Naive B cell (primary cell): ENCODE measurements at regions not wholly inside any gene's neighbourhood (a gene's known extent, or its start where the extent isn't known, plus 50 kb on each side); places are given as distances from the start of the nearest gene placed in this dataset.

ENCODE experiments used
- ATAC-seq, 2 donors: fragments of 150-1000 bp; cut with Tn5 transposase; 2 replicates each; pipeline ENCODE4 v1.10.0; 2021; ENCODE audit warnings: low read depth in 2 of 2, mild to moderate bottlenecking in 2 of 2, moderate library complexity in 2 of 2
- DNase-seq: peaks from one replicate; pipeline ENCODE4 v3.0.0; 2022
- H3K27ac Mint-ChIP-seq, 6 donors: one replicate each; pipeline ENCODE4 v1.8.0; 2020 to 2022; ENCODE audit warnings: mild to moderate bottlenecking in 6 of 6, mixed read lengths in 6 of 6, moderate library complexity in 5 of 6, inconsistent platforms in 2 of 6
- H3K27me3 Mint-ChIP-seq, 3 donors: one replicate each; pipeline ENCODE4 v1.8.0; 2021 to 2022; ENCODE audit warnings: mixed read lengths in 3 of 3, mild to moderate bottlenecking in 1 of 3
- H3K36me3 Mint-ChIP-seq, 2 donors: one replicate each; pipeline ENCODE4 v1.8.0; 2020 to 2022; ENCODE audit warnings: mixed read lengths in 2 of 2, inconsistent platforms in 1 of 2, mild to moderate bottlenecking in 1 of 2
- H3K4me1 Mint-ChIP-seq, 3 donors: one replicate each; pipeline ENCODE4 v1.8.0; 2020 to 2022; ENCODE audit warnings: mixed read lengths in 3 of 3, inconsistent platforms in 1 of 3, mild to moderate bottlenecking in 1 of 3, moderate library complexity in 1 of 3
- H3K4me3 Mint-ChIP-seq, 8 donors: one replicate each; pipeline ENCODE4 v1.8.0; 2020 to 2022; ENCODE audit warnings: mild to moderate bottlenecking in 8 of 8, mixed read lengths in 8 of 8, moderate library complexity in 8 of 8, inconsistent platforms in 2 of 8
- H3K9me3 Mint-ChIP-seq, 7 donors: one replicate each; pipeline ENCODE4 v1.8.0; 2020 to 2022; ENCODE audit warnings: mixed read lengths in 7 of 7, mild to moderate bottlenecking in 5 of 7, inconsistent platforms in 2 of 7, moderate library complexity in 1 of 7

- peaks cover 0 to 11% (median 2%) of the 10 kb centered on the region in 7 donors for H3K9me3 Mint-ChIP-seq
- H3K36me3 Mint-ChIP-seq = no peaks in the 10 kb centered on the region
- no peaks in the 10 kb centered on the region for H3K4me1 Mint-ChIP-seq
- DNase-seq (no peak), ATAC-seq (no peak)
- H3K27ac Mint-ChIP-seq = no peak overlapping the region
- H3K4me3 Mint-ChIP-seq = no peak overlapping the region
- H3K27me3 Mint-ChIP-seq = peaks cover 0 to 3% (median 0%) of the 10 kb centered on the region in 3 donors
Observed at GRCh38 chr15:91566141-91566540, 287.4 kb upstream of the SLCO3A1 start.

- Mint-ChIP-seq H3K4me1 (no peaks in the 10 kb centered on the region), H3K27me3 (peaks cover 0 to 6% (median 0%) of the 10 kb centered on the region in 3 donors), H3K27ac (no peak overlapping the region), H3K36me3 (no peaks in the 10 kb centered on the region), H3K9me3 (peaks cover 0 to 16% (median 3%) of the 10 kb centered on the region in 7 donors), H3K4me3 (no peak overlapping the region)
- no peak for DNase-seq
- ATAC-seq = no peak
Observed at GRCh38 chr15:91568036-91568435, 285.5 kb upstream of the SLCO3A1 start.

- H3K27ac Mint-ChIP-seq = no peak overlapping the region
- ATAC-seq (no peak), DNase-seq (no peak)
- H3K4me3 Mint-ChIP-seq = no peak overlapping the region
- H3K4me1 Mint-ChIP-seq = no peaks in the 10 kb centered on the region
- H3K27me3 Mint-ChIP-seq = peaks cover 0 to 6% (median 0%) of the 10 kb centered on the region in 3 donors
- H3K9me3 Mint-ChIP-seq = peaks cover 0 to 16% (median 3%) of the 10 kb centered on the region in 7 donors
- no peaks in the 10 kb centered on the region for H3K36me3 Mint-ChIP-seq
Observed at GRCh38 chr15:91572110-91572509, 281.4 kb upstream of the SLCO3A1 start.

- Mint-ChIP-seq H3K36me3 (no peaks in the 10 kb centered on the region), H3K4me1 (no peaks in the 10 kb centered on the region), H3K27me3 (peaks cover 0 to 3% (median 0%) of the 10 kb centered on the region in 3 donors), H3K9me3 (peaks cover 0 to 5% (median 3%) of the 10 kb centered on the region in 7 donors), H3K27ac (no peak overlapping the region), H3K4me3 (no peak overlapping the region)
- no peak for DNase-seq
- no peak for ATAC-seq
Observed at GRCh38 chr15:91576096-91576495, 277.4 kb upstream of the SLCO3A1 start.

GRCh38 chr15:91578511-91578910, 275.0 kb upstream of the SLCO3A1 start:
- no peak for DNase-seq
- H3K27ac Mint-ChIP-seq = no peak overlapping the region
- H3K4me3 Mint-ChIP-seq = no peak overlapping the region
- peaks cover 0 to 5% (median under 1%) of the 10 kb centered on the region in 7 donors for H3K9me3 Mint-ChIP-seq
- no peaks in the 10 kb centered on the region for H3K4me1 Mint-ChIP-seq
- peaks cover 0 to 6% (median 0%) of the 10 kb centered on the region in 3 donors for H3K27me3 Mint-ChIP-seq
- ATAC-seq = no peak
- no peaks in the 10 kb centered on the region for H3K36me3 Mint-ChIP-seq

GRCh38 chr15:91584895-91585294, 268.6 kb upstream of the SLCO3A1 start:
- ATAC-seq = no peak
- Mint-ChIP-seq H3K9me3 (peaks cover 0 to 6% (median 2%) of the 10 kb centered on the region in 7 donors), H3K4me3 (no peak overlapping the region), H3K4me1 (no peaks in the 10 kb centered on the region), H3K27me3 (peaks cover 0 to 8% (median 6%) of the 10 kb centered on the region in 3 donors), H3K36me3 (no peaks in the 10 kb centered on the region), H3K27ac (no peak overlapping the region)
- DNase-seq = no peak

- H3K36me3 Mint-ChIP-seq = no peaks in the 10 kb centered on the region
- DNase-seq (no peak), ATAC-seq (no peak)
- H3K27ac Mint-ChIP-seq = no peak overlapping the region
- H3K9me3 Mint-ChIP-seq = peaks cover 0 to 10% (median 2%) of the 10 kb centered on the region in 7 donors
- no peak overlapping the region for H3K4me3 Mint-ChIP-seq
- H3K27me3 Mint-ChIP-seq = peaks cover 0 to 8% (median 6%) of the 10 kb centered on the region in 3 donors
- no peaks in the 10 kb centered on the region for H3K4me1 Mint-ChIP-seq
Observed at GRCh38 chr15:91586560-91586959, 266.9 kb upstream of the SLCO3A1 start.

GRCh38 chr15:91589360-91589759, 264.1 kb upstream of the SLCO3A1 start:
- DNase-seq (no peak), ATAC-seq (no peak)
- Mint-ChIP-seq H3K4me3 (no peak overlapping the region), H3K27ac (no peak overlapping the region), H3K4me1 (no peaks in the 10 kb centered on the region), H3K36me3 (no peaks in the 10 kb centered on the region), H3K9me3 (peaks cover 0 to 10% (median 2%) of the 10 kb centered on the region in 7 donors), H3K27me3 (peaks cover 0 to 7% (median 0%) of the 10 kb centered on the region in 3 donors)

- Mint-ChIP-seq H3K27ac (no peak overlapping the region), H3K4me3 (no peak overlapping the region), H3K36me3 (no peaks in the 10 kb centered on the region), H3K27me3 (peaks cover under 1 to 10% (median 8%) of the 10 kb centered on the region in 3 donors), H3K4me1 (no peaks in the 10 kb centered on the region), H3K9me3 (peaks cover 0 to 8% (median 0%) of the 10 kb centered on the region in 7 donors)
- DNase-seq = no peak
- ATAC-seq = no peak
Observed at GRCh38 chr15:91592567-91592966, 260.9 kb upstream of the SLCO3A1 start.

- DNase-seq (no peak), ATAC-seq (no peak)
- Mint-ChIP-seq H3K27me3 (peaks cover 5 to 15% (median 10%) of the 10 kb centered on the region in 3 donors), H3K9me3 (peaks cover 0 to 8% (median 0%) of the 10 kb centered on the region in 7 donors), H3K36me3 (no peaks in the 10 kb centered on the region), H3K4me1 (no peaks in the 10 kb centered on the region), H3K27ac (no peak overlapping the region), H3K4me3 (no peak overlapping the region)
Observed at GRCh38 chr15:91593067-91593466, 260.4 kb upstream of the SLCO3A1 start.

- peaks cover 8 to 18% (median 13%) of the 10 kb centered on the region in 3 donors for H3K27me3 Mint-ChIP-seq
- no peak overlapping the region for H3K27ac Mint-ChIP-seq
- no peak for DNase-seq
- H3K4me1 Mint-ChIP-seq = no peaks in the 10 kb centered on the region
- ATAC-seq = no peak
- no peaks in the 10 kb centered on the region for H3K36me3 Mint-ChIP-seq
- H3K4me3 Mint-ChIP-seq = no peak overlapping the region
- peaks cover 0 to 8% (median 0%) of the 10 kb centered on the region in 7 donors for H3K9me3 Mint-ChIP-seq
Observed at GRCh38 chr15:91593653-91594052, 259.9 kb upstream of the SLCO3A1 start.

- H3K9me3 Mint-ChIP-seq = peaks cover 0 to 2% (median 0%) of the 10 kb centered on the region in 7 donors
- ATAC-seq = no peak
- no peak overlapping the region for H3K4me3 Mint-ChIP-seq
- peaks cover 8 to 18% (median 13%) of the 10 kb centered on the region in 3 donors for H3K27me3 Mint-ChIP-seq
- H3K36me3 Mint-ChIP-seq = no peaks in the 10 kb centered on the region
- no peaks in the 10 kb centered on the region for H3K4me1 Mint-ChIP-seq
- no peak overlapping the region for H3K27ac Mint-ChIP-seq
- DNase-seq = no peak
Observed at GRCh38 chr15:91599261-91599660, 254.2 kb upstream of the SLCO3A1 start.

GRCh38 chr15:91603384-91604080, 250.0 kb upstream of the SLCO3A1 start:
- Mint-ChIP-seq H3K27ac (no peak overlapping the region), H3K4me1 (no peaks in the 10 kb centered on the region), H3K27me3 (peaks cover 0 to 4% (median 0%) of the 10 kb centered on the region in 3 donors), H3K9me3 (peaks cover 0 to 2% (median 0%) of the 10 kb centered on the region in 7 donors), H3K36me3 (no peaks in the 10 kb centered on the region), H3K4me3 (no peak overlapping the region)
- no peak for ATAC-seq
- no peak for DNase-seq

- Mint-ChIP-seq H3K27ac (no peak overlapping the region), H3K4me3 (no peak overlapping the region), H3K36me3 (no peaks in the 10 kb centered on the region), H3K9me3 (peaks cover 0 to 2% (median 0%) of the 10 kb centered on the region in 7 donors), H3K4me1 (no peaks in the 10 kb centered on the region), H3K27me3 (peaks cover 0 to 7% (median 0%) of the 10 kb centered on the region in 3 donors)
- ATAC-seq (no peak), DNase-seq (no peak)
Observed at GRCh38 chr15:91604122-91604521, 249.4 kb upstream of the SLCO3A1 start.
